CMK (cell line): ENCODE measurements at regions not wholly inside any gene's neighbourhood (a gene's known extent, or its start where the extent isn't known, plus 50 kb on each side); places are given as distances from the start of the nearest gene placed in this dataset.

Experiments
- DNase-seq: peaks from one replicate; pipeline ENCODE4 v3.0.0-alpha.2; 2010; ENCODE audit warnings: low read depth

GRCh38 chr21:18959817-18960216 is 556.2 kb upstream of the TMPRSS15 start:
- DNase-seq, result no peak

- no peak for DNase-seq
Observed at GRCh38 chr21:18960306-18960705, 556.7 kb upstream of the TMPRSS15 start.

GRCh38 chr21:18970416-18970815 is 566.8 kb upstream of the TMPRSS15 start:
- DNase-seq, result no peak

DNA sequence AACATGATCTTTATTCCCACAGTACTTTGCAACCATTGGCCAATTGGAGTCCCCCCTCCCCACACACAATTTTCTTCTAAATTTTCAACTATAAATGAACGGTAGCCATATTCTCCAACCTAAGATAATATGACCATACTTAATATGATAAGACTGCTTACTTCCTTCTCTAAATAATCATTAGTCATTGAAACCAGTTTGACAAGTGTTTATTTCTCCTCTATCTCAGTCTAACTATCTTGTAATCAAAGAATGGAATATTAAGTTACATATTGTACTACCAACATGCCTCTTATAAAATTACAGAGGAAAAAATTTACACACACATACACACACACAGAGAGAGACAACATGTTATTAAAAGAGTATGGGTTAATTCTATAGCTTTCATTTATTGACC is 567.4 kb upstream of the TMPRSS15 start:
- no peak for DNase-seq

- no peak for DNase-seq
Observed at GRCh38 chr21:18985584-18985983, 582.0 kb upstream of the TMPRSS15 start.

DNA sequence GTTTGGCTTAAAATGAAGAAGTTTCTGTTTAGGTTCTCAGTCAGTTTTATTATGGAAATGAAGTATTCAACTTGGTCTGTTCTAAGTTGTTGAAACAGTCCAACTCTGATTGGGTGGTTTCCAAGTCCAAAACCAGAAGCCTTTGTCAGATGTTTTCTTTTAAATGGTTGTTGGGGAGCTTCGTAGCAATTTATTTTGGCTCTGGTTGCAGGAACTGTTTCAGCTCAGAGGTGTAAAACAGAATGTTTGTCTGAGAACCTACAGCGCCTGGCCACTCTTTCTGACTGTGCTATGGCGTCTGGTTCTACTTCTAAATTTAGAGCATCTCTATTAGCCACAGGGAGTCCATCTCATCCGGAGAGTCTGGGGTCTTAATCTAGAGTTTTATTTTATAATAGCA is 582.6 kb upstream of the TMPRSS15 start:
- DNase-seq, result no peak

- DNase-seq, result no peak
Observed at GRCh38 chr21:18987520-18988026, 584.0 kb upstream of the TMPRSS15 start.

- no peak for DNase-seq
Observed at GRCh38 chr21:18989953-18990495, 586.4 kb upstream of the TMPRSS15 start.

GRCh38 chr21:18991846-18992245 is 588.3 kb upstream of the TMPRSS15 start:
- DNase-seq, result no peak

GRCh38 chr21:19010251-19010650 is 606.7 kb upstream of the TMPRSS15 start:
- no peak for DNase-seq

DNA sequence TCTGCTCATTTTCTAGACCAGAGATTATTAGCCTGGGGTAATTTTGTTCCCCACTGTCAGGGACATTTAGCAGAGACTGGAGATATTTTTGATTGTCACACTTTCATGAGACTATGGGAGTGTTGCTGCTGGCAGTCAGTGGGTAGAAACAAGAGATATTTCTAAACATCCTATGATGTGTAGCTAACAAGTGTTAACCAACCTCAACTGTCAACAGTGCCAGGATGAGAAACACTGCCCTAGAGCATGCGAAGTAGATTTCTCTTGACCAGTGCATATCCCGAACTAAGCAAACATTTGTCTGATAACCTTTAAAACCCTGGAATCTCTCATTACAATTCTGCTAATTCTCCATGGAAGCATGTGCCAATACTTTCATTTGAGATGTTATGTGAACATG is 607.4 kb upstream of the TMPRSS15 start:
- DNase-seq, result no peak

GRCh38 chr21:19011451-19011850 is 607.9 kb upstream of the TMPRSS15 start:
- no peak for DNase-seq

- DNase-seq, result no peak
Observed at GRCh38 chr21:19013916-19014315, 610.3 kb upstream of the TMPRSS15 start.

- DNase-seq, result no peak
Observed at GRCh38 chr21:19018529-19018928, 614.9 kb upstream of the TMPRSS15 start.

DNA sequence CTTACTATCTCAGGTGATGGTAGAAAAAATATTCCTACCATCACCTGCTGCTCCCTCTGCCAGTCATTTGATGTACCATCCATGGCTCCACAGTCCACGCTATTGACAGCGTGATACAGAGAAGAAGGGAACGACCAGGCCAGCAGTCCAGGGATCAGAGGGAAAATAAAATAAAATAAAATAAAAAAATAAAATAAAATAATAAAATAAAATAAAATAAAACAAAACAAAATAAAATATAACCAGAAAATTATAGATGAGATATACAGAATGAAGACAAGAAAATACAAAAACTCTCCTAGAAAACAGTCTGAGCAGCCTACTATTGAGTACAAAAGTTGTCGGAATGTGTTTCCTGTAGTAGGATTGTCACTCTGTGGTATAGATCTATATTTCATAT is 619.4 kb upstream of the TMPRSS15 start:
- DNase-seq, result no peak

DNA sequence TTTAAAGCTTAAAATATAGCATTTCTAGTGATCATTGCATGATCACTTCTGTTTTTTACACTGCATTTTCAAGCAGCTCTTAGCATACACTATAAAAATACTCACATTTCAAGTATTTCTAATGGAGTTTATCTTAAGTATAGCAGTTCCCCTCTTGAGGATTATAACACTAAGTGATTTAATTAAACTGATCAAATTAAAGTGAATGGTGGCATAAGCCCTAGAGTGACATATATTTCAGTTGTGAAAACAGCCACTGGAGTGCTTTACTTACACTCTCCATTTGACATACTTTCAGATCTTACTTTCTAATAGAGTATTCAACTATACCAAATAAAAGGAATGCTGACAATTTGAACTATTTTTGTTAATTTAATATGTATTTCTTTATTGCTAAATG is 623.3 kb upstream of the TMPRSS15 start:
- no peak for DNase-seq

DNA sequence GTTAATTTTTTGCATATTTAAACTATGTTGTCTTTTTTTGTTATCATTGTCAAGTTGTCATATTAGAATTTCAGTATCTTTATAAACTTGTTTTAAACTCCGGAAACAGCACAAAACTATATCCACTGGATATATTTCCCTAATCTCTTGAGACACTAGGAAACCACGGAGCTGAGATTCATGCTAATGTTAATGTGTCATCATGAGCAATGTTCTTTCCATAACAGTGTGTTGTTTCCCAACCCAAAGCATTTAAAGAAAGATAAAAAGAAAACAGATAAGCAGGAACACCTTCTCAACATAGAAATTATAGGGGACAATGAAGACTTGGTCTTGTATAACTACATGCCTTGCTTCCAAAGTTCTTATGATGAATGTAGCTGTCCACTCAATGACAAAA is 626.2 kb upstream of the TMPRSS15 start:
- no peak for DNase-seq

DNA sequence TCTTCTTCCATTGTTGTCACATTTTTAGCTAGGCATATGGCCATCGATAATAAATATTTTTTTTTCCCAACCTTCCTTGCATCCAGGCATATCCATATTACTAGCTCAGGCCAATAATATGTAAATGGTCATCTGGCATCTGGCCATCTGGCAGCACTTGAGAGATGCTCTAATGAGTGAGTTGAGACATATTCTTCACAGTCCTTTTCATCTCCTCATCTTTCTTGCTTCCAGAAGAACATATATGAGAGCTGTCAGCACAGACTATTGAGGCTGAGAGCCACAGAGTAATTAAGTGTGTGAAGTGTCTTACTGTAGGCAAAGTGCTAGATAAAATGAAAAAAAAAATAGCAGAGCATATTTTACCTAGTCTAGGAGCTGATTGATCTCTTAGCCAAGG is 628.4 kb upstream of the TMPRSS15 start:
- DNase-seq, result no peak

DNA sequence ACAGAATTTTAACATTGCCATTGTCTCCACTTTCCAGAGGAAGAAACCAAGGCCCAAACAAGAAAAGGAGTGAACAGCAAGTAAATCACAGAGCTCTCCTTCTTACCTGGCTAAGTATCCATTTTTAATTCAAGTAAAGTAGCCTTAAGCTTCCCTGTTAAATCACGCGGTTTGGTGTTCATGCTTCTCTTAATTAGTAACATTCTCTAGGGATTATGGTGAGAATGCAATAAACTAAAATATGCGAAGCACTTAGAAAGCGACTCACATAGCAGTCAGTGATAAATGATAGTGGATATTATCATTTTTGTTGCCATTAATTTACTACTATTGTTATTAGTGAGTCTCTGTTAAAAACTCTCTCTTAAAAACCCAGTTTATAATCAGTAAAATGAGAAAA is 630.5 kb upstream of the TMPRSS15 start:
- no peak for DNase-seq

- no peak for DNase-seq
Observed at GRCh38 chr21:19034560-19034959, 631.0 kb upstream of the TMPRSS15 start.

GRCh38 chr21:19045876-19046275 is 642.3 kb upstream of the TMPRSS15 start:
- no peak for DNase-seq

GRCh38 chr21:19048098-19048672 is 644.6 kb upstream of the TMPRSS15 start:
- no peak for DNase-seq

GRCh38 chr21:19049567-19049966 is 646.0 kb upstream of the TMPRSS15 start:
- no peak for DNase-seq

DNA sequence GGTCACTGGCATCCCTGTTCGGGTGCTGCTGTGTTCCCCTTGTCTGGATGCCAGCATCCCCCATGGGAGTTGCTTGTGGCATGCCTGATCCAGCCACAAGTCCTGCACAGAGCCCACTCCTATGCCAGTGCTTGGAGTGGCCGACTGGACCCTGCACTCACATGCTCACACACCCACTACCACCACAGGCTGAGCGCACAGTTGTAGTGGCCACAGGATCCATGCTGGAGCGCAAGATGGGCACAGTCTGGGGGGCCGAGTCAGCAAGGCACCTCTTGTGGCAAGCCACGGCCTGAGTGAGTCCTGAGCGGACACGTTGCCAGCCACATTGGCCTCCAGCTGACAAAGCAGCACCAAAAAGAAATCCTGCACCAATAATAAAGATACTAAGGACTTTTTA is 661.6 kb upstream of the TMPRSS15 start:
- no peak for DNase-seq
